CD4-positive, alpha-beta T cell treated with Interleukin-1 beta for 1 hour (primary cell): ENCODE measurements at regions not wholly inside any gene's neighbourhood (a gene's known extent, or its start where the extent isn't known, plus 50 kb on each side); places are given as distances from the start of the nearest gene placed in this dataset.

Experiments
- DNase-seq, 2 donors: peaks; one replicate each; pipeline ENCODE4 v3.0.0-alpha.2; 2020 to 2022

DNA sequence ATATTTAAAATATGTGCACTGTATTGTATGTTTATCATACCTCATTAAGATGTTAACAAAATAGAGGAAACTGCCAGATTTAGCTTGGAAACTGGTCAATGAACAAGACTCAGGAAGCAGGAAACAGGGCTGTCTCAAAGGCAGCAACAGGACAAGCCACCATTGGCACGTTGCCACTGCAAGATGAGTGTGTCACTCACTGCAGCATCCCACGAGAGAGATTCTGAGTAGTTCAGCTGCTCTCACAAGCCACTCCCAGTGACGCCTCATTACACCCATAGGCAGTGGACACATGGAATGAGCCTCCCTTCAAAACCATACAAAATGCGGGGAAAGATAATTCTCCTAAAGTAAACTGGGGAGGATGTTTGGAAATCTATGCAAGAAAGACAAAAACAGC lies 181.9 kb upstream of the DLGAP1 start:
- no peak for DNase-seq

DNA sequence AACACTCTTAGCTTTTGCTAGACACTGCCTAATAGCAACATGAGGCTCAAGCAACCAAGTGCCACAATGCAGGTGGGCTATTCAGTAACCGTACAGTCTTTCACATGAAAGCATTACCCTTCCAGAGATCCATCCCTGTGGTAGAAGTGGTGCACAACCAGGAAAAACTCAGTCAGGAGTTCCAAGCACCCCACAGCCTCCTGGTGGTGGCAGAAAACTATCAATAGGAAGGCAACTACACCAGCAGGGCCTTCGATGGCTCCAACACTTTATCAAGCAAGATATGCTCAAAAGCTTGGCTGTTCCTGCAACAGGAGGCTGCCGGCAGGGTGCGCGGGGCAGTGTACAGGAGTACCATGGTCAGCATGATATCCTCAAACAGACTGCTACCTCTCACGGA lies 176.1 kb upstream of the DLGAP1 start:
- no peak for DNase-seq

DNA sequence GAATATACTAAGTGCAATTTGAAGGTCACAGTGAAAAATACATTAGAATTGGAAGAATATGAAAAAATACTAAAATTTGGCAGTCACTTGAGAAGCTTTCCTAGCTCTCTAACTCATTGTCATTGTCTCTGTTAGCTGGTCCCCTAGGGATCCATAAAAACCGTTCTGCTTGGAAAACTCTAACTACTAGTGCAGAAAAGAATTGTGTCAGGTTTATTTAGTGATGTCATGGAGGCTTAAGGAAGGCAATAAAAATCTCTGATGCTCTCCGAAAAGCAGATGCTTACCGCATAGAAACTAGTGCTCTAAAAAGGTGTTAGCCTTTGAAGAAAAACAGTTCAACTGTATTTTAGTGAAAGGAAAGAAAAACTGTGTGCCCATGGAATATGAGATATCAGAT lies 150.1 kb upstream of the DLGAP1 start:
- no peak for DNase-seq

DNA sequence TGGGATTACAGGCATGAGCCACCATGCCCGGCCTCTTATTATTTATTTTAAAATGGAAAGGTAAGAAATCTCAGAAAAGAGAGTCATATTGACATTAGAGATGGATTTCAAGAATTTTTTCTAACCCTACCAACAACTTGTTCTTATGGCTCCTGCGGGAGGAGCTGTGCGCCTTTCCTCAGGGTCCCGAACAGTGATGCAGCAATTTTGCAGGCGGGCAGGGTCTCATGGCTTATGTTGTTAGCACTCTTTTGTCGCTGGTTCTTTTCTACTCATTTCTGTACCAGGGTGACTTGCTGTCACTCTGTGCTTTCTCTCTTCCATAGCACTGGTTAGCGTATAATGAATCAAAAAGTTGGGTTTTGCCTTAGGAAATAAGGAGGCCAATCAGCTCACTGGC lies 148.8 kb upstream of the DLGAP1 start:
- no peak for DNase-seq

DNA sequence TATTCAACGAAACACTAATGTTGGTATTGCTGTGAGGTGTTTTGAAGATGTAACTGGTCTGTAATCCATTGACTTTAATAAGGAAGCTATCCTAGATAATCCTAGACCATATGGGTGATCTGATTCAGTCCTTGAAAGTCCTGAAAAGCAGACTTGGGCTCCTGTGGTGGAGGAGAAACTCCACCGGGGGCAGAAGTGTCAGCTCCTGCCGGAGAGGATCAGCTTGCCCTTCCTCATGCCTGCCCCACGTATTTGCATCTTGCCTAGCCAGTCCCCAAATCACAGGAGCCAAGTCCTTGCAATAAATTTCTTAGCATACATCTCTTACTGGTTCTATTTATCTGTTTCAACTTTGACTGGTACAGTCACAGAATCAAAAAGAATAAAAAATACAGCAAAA lies 144.2 kb upstream of the DLGAP1 start:
- no peak for DNase-seq

DNA sequence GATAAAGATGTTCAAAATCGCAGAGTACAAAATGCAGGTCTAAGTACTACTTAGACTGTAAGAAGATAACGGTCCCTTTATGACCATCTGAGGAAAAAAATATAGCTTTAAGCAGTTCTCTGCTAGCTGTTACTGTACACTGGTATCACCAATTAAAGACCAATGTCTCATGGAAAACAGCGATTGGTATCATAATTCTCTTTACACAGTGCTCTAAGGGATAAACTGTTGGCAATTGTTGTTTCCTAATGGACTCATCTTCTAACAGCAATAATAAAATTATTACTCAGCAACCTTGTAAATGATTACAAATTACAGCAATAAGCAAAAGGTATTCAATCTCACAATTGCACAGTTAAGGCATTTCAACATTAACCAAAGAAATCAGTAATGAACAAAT lies 142.2 kb upstream of the DLGAP1 start:
- DNase-seq: no peak

DNA sequence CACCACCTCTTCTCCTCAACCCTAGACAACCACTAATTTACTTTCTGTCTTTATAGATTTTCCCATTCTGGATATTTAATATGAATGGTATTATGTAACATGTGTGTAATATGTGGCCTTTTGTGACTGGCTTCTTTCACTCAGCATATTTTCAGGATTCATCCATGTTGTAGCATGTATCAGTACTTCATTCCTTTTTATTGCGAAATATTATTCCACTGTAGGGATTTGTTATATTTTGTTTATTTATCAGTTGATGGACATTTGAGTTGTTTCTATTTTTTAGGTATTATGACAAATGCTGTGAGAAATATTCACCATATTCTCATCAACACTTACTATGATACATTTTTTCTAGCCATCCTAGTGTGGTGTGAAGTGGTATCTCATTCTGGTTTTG lies 138.8 kb upstream of the DLGAP1 start:
- DNase-seq: no peak

DNA sequence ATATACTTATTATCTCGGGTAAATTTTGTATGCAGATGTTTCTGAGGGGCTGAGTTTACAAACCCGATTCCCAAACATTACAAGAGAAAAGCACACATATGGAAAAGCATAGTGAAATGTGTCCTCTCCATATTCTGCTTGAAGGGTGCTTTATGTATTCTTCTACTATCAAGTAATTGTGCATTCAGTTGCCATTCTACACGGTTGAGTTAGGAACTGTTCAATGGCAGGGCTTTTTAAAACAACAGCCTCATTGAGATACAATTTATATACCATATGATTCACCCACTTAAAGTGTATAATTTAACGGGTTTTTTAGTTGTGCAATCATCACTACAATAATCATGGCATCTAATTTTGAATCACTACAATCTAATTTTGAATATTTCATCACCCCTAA lies 138.4 kb upstream of the DLGAP1 start:
- DNase-seq: no peak

DNA sequence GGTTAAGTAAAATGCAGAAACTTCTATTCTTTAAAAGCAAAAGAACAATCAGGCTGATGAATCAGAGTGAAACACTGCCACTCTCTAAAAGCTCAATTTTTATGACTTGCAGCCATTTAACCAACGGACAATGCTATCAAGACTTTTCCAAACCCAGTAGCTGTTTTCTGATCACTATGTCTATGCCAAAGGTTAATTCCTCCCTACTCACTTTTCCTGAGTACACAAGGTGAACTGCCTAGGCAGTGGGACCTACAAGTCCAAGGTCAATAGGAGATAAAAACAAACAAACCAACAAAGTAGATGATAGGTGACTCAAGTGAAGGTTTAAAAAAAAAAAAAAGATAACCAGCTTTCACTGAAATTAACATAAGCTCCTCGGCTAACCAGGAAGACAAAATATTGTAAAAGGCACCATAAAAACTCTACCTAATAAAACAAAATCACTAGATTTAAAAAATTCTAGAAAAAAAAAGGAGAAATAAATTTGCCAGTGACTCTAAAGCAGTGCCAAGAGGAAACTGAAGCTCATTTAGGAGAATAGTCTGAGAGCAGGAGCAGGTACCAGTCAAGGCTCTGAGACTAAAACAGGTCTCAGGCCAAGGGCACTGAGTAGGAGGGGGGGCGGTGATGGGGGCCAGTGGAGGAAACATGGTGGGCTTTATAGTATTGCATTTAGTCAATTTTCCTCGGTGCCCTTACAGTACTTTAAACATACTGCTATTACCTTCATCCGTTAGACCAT lies 134.1 kb upstream of the DLGAP1 start:
- no peak for DNase-seq

DNA sequence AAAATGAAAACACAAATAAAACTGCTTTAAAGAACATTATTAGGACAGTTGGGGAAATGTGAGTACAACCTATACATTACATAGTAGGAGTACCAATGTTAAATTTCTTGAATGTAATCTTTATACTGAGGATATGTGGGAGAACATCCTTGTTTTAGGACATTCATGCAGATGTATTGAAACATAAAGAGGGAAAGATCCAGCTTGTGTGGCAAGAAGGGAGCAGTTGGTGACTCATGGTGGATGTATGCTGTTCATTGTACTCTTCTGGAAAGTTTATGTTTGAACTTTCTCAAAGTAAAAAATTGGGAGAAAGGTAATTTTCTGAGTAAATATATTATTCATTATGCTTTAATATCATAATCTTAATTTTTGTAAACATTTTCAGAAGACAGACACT lies 132.1 kb upstream of the DLGAP1 start:
- no peak for DNase-seq

DNA sequence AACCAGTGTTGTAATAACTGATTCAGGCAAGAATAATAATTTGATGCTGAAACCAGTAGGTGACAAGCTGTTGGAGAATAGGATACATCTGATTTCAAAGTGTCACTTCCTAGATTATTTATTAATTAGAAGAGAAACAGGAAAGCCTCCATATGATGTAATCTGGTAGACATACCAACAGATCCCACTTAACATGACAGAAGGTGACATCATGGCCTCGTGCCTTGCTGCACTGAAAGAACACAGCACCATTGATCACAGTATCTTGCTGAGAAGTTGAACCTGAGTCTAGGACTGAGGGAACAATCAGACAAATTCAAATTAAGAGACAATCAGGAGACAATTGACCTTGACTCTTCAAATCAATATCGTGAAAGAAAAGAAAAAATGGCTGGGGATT lies 131.6 kb upstream of the DLGAP1 start:
- no peak for DNase-seq

DNA sequence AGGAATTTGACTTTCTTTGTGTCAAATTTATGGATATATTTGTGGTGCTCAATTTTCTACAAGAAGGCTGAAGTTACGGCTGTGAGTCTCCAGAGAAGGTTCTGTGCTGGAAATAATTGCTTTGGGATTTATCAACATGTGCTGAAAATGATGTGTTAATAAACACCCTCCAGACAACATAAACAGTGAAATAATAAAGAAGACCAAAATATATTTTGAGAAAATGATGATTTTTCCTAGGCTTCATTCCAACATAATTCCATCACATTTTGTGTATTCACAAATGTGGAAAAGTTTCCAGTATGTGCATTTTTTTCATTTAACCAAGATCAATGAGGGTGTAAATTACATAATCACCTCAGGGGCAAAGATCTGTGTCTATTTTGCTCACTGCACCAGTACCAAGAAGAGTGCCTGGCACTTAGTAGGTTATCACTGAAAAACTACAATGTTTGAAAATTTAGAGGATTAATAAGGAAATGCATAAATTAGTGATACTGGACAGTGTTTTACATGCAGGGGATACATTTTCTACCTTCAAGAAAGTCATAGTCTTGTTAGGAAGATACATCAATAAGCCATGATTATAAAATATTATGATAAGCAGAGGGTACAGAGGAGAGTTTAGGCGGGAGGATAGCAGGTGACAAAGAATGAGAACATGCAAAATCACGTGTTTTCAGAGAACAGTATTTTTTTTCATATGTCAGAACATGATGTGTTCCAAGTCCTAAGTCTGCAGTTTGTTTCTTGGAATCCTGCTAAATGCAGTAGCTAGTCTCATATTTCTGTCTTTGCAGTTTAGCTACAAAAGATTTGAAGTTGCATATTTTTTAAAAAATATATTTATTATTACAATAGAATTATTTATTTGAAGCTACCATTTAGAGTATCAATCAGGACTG lies 127.6 kb upstream of the DLGAP1 start:
- DNase-seq: no peak

DNA sequence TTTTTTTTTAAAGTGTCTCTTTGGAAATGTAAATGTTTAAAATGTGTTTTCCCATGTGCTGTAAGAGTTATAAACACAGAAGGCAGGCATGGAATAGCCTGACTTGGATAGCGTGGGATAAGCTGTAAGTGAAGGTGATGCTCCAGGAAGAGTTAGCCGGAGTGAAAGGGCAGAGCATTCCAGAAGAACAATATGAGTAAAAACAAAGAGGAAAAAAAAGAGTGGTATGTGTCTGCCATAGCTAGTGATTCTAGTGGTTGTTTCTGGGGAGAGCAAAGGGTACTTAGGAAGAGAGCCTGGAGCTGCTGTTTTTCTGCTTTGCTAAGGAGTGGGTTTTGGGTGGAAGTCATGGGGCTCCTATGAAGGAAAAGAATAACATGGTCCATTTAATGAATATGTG lies 126.9 kb upstream of the DLGAP1 start:
- DNase-seq: no peak

DNA sequence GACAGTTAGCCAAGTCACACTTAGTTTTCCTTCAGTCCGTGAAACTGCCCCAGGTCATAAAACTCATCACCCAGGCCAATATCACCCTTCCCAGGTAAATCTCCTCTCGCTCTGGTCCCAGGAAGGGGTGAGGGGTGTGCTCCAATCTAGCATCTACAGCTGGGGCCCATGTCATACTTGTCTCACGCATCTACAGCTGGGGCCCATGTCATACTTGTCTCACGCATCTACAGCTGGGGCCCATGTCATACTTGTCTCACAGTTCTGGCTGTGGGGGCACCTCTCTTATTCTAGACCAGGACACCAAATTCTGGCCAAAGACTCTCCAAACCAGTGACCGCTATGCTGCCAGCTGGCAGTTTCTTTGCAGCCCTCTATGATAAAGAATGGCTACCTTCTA lies 123.3 kb upstream of the DLGAP1 start:
- DNase-seq: no peak

DNA sequence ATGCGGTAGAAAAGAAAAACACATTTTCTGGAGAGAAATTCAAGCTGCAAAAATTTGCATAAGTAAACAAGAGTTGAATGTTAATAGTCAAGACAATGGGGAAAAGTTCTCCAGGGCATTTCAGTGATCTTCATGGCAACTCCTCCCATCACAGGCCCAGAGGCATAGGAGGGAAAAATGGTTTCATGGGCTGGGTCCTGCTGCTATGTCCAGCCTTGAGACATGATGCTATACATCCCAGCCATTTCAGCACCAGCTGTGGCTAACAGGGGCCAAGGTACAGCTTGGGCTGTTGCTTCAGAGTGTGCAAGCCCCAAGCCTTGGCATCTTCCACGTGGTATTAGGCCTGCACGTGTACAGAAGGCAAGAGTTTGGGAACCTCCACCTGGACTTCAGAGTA lies 118.6 kb upstream of the DLGAP1 start:
- DNase-seq: no peak

DNA sequence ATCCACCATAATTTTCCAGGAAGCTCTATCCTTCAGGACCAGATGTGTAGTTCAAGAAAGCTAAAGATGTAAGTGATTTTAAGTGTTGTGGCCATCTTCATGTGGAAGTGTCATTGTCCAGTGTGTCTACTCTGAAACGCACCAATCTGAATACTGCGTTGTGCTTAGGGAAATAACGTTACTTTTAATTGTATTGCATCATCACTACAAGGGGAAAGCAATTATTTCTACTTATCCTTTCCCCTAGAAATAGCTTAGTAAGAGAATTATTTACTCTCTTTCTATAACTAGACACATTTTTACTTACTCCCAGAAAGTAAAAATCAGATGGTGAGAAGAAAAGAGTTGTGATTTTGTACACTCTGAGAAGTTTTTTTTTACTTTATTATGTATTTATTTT lies 102.4 kb upstream of the DLGAP1 start:
- DNase-seq: no peak

DNA sequence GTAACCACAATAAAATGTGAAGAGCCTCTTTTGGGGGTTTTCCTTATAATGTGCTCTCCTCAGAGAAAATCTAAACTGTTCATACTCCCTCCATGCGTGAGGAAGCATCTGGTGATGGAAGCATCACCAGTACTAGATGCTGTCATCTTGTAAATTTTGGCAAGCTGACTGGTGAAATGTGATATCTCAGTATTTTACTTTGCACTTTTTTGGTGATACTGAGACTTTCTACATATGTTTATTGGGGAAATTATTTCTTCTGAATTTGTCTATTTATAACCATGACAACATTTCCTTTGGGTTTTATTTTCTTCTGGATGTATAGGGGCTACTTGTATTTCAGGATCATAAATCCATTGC lies 95.9 kb upstream of the DLGAP1 start:
- no peak for DNase-seq

DNA sequence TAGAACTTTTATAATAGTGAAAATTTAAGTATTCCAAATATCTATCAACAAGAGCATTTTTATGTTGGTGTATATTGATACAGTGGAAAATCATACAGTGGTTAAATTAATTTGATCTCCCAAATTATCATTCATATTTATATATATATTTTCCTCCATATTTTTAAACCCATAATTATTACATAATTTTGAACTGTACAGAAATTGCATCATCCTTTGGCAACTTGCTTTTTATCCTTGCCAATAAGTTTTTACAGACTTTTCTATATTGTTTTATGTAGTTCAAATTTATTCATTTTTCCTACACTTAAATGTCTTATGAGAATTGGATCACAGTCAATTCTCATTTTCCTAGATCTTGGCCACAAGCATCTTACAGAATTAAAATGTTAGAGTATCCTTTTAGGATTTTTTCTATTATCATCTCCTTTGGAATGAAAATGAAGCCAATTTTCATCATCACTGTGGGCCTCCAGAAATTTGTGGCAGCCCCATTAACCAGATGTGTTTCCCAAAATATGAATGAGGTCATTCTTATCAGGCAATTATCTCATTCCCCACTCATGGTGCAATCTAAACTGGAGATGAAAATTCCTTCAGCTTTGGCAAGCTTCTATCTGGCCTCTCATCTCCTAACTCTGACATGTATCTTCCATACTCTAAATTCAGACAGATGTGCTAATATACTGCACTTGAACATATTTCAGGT lies 94.2 kb upstream of the DLGAP1 start:
- DNase-seq: no peak

DNA sequence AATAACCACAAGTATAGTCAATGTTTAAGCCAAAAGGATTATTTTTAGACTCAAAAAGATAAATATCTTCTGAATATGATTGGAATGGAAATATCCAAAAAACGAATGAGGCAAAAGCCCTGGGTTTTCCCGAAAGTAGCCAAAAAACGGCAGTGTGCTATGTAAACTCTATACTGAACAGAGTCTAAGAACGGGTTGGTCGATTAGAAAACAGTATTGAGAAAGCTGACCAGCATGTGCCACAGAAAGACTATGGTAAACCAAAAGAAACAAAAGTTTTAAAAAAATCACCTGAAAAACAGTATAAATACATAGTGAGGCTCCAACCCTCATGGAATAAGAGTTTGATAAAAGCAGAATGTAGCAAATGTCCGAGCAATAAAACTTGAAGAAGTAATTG lies 92.0 kb upstream of the DLGAP1 start:
- no peak for DNase-seq

DNA sequence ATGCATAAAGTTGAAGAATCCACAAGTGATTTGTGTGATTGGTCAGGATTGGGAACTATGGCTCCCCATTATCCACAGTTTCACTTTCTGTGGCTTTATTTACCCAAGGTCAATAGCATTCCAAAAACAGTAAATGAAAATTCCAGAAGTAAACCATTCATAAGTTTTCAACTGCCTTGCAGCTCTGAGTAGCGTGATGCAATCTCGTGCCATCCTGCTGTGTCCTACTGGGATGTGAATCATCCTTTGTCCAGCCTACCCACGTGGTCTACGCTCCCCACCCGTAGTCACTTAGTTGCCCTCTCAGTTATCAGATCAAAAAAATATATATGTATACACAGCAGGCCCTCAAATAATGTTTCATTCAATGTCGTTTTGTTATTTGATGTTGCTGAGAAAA lies 89.0 kb upstream of the DLGAP1 start:
- DNase-seq: no peak

DNA sequence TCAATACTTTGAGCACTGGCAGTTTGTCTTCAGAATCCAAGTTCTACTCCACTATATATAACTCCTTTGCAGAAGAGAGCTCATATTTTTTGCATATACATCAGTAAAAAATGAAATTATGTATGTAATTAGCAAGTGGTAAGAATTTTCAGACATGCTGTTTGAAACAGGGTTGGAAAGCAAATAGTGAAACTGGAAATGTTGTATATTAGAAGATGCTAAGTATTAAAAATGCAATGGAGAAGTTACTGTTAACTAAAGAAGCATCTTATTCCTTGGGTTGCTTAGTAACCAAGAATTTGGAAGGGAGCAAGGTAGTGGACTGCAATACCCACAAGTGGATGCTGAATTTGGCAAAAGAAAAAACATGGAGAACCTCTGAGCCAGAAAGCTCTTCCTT lies 88.6 kb upstream of the DLGAP1 start:
- DNase-seq: no peak

DNA sequence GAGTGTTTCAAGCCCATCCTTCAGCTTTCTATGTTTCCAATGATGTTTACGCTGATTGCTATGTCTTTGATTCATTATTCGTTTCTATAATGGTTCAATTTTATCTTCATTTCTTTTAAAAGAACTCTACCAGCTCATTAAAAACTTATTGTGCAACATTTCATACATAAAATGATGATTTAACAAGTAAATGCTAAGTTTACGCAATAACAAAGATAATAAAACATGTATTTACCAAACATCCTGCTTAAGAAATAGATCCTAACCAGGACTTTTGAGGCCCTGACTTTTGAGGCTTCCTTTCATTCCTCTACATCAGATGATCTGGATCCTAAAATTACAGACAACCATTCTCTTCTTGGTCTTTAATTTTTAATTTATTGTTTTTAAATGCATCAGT lies 86.5 kb upstream of the DLGAP1 start:
- no peak for DNase-seq

DNA sequence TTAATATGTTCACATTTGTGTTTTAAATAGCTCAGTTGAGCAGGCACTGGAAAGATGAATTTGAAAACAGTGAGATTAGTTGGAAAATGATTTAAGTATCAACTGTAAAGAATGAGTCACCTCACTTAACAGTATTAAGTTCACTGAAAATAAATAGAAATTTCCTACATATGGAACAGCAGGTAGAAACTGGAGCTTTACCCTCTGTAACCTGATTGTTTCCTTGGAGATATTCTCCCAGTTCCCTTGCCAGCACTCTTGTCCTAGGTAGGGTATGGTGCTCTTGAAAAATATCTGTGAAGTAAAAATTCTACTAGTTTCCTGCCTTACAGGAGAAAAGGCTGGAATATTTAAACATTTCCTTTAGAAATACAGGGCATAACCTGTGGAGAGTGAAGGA lies 81.3 kb upstream of the DLGAP1 start:
- DNase-seq: no peak

DNA sequence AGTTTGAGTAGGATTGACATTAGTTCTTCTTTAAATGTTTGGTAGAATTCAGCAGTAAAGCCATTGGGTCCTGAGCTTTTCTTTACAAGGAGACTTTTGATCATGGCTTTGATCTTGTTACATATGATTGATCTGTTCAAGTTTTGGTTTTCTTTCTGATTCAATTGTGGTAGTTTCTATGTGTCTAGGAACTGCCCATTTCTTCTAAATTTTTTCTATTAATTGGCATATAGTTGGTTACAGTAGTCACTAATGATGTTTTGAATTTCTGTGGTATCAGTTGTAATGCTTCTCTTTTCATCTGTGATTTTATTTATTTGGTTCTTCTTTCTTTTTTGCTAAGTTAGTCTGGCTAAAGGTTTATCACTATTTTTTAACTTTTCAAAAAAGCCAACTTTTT lies 73.3 kb upstream of the DLGAP1 start:
- no peak for DNase-seq
